ENCODE measurements at regions not wholly inside any gene's neighbourhood (a gene's known extent, or its start where the extent isn't known, plus 50 kb on each side); places are given as distances from the start of the nearest gene placed in this dataset.

- no peaks in the 10 kb centered on the region for H3K4me1 Mint-ChIP-seq
Measured at GRCh38 chr2:103815731-103816130, 1038.2 kb upstream of the POU3F3 start.

GRCh38 chr2:103817746-103818145, 1036.2 kb upstream of the POU3F3 start:
- no peaks in the 10 kb centered on the region for H3K27me3 ChIP-seq (ENCODE audit: control insufficient read depth in 2 of 2, insufficient read depth in 2 of 2, low read length in 2 of 2)
- intact Hi-C loops (cut with micrococcal nuclease), result no loop called here
- DNase-seq, result no peak
- no peaks in the 10 kb centered on the region for H3K79me2 ChIP-seq (ENCODE audit: insufficient read depth, low read length)
- peaks cover 0 to 6% (median 3%) of the 10 kb centered on the region in 7 donors for H3K9me3 Mint-ChIP-seq
- 63% methylated on average over 1 of the region's 3 CpGs for WGBS (ENCODE audit: insufficient coverage)
- no peak for TF ChIP-seq CTCF (IDR thresholded peaks at IDR 0.05)
- no peaks in the 10 kb centered on the region for H3K36me3 Mint-ChIP-seq
- no peak overlapping the region for H3K27ac Mint-ChIP-seq
- no peaks in the 10 kb centered on the region for H3K9me3 ChIP-seq (replicated peaks in 1 of 2; ENCODE audit: control insufficient read depth in 1 of 2, insufficient read depth in 1 of 2, low read length in 2 of 2)
- no peak overlapping the region for H3K4me3 Mint-ChIP-seq
- no peak overlapping the region for H3K4me2 ChIP-seq (replicated peaks; ENCODE audit: extremely low read depth, low read length, poor library complexity, severe bottlenecking)
- no peak overlapping the region for H3K4me3 ChIP-seq (replicated peaks in 1 of 3; ENCODE audit: low read depth in 2 of 3, low read length in 3 of 3)
- H4K20me1 ChIP-seq (ENCODE audit: insufficient read depth, low read length), result no peaks in the 10 kb centered on the region
- no peaks in the 10 kb centered on the region for H3K4me1 Mint-ChIP-seq
- no peak overlapping the region for H3K9ac ChIP-seq (ENCODE audit: insufficient read depth, low read length, poor library complexity, severe bottlenecking)
- no peak overlapping the region for H2AFZ ChIP-seq (ENCODE audit: insufficient read depth, low read depth, low read length, poor library complexity, severe bottlenecking)
- H3K27ac ChIP-seq (ENCODE audit: low read depth in 1 of 2, low read length in 2 of 2), result no peak overlapping the region
- H3K27me3 Mint-ChIP-seq (ENCODE audit: low read depth in 3 of 3), result peaks cover 0 to 4% (median 0%) of the 10 kb centered on the region in 3 donors
- H3K4me1 ChIP-seq (ENCODE audit: control insufficient read depth in 1 of 2, insufficient read depth in 2 of 2, low read length in 2 of 2), result no peaks in the 10 kb centered on the region
- H3K36me3 ChIP-seq (replicated peaks in 1 of 2; ENCODE audit: control insufficient read depth in 1 of 2, insufficient read depth in 2 of 2, low read length in 2 of 2), result no peaks in the 10 kb centered on the region

More at GRCh38 chr2:103815731-103816130, 1038.2 kb upstream of the POU3F3 start:
- no peak overlapping the region for H3K4me3 Mint-ChIP-seq
- Histone ChIP-seq H3K36me3 (replicated peaks in 1 of 2; ENCODE audit: control insufficient read depth in 1 of 2, insufficient read depth in 2 of 2, low read length in 2 of 2) (no peaks in the 10 kb centered on the region), H3K9me3 (replicated peaks in 1 of 2; ENCODE audit: control insufficient read depth in 1 of 2, insufficient read depth in 1 of 2, low read length in 2 of 2) (peaks cover 0 to 2% of the 10 kb centered on the region in 2 donors), H3K4me2 (replicated peaks; ENCODE audit: extremely low read depth, low read length, poor library complexity, severe bottlenecking) (no peak overlapping the region), H2AFZ (ENCODE audit: insufficient read depth, low read depth, low read length, poor library complexity, severe bottlenecking) (no peak overlapping the region), H3K4me3 (replicated peaks in 1 of 3; ENCODE audit: low read depth in 2 of 3, low read length in 3 of 3) (no peak overlapping the region), H3K9ac (ENCODE audit: insufficient read depth, low read length, poor library complexity, severe bottlenecking) (no peak overlapping the region), H4K20me1 (ENCODE audit: insufficient read depth, low read length) (no peaks in the 10 kb centered on the region), H3K27me3 (ENCODE audit: control insufficient read depth in 2 of 2, insufficient read depth in 2 of 2, low read length in 2 of 2) (no peaks in the 10 kb centered on the region), H3K79me2 (ENCODE audit: insufficient read depth, low read length) (no peaks in the 10 kb centered on the region), H3K4me1 (ENCODE audit: control insufficient read depth in 1 of 2, insufficient read depth in 2 of 2, low read length in 2 of 2) (no peaks in the 10 kb centered on the region), H3K27ac (ENCODE audit: low read depth in 1 of 2, low read length in 2 of 2) (no peak overlapping the region)
- DNase-seq, result no peak
- peaks cover 0 to 4% (median 2%) of the 10 kb centered on the region in 3 donors for H3K27me3 Mint-ChIP-seq (ENCODE audit: low read depth in 3 of 3)
- intact Hi-C loops (cut with micrococcal nuclease), result no loop called here
- H3K27ac Mint-ChIP-seq, result no peak overlapping the region
- no peaks in the 10 kb centered on the region for H3K36me3 Mint-ChIP-seq
- WGBS (ENCODE audit: insufficient coverage), result no CpG with 5 or more reads among the region's 1 CpG
- no peak for TF ChIP-seq CTCF (IDR thresholded peaks at IDR 0.05)
- H3K9me3 Mint-ChIP-seq, result peaks cover 0 to 6% (median 3%) of the 10 kb centered on the region in 7 donors
